Activated CD4-positive, alpha-beta T cell treated with anti-CD3 and anti-CD28 coated beads, Interleukin-2, amount 10 ng/mL, durations not matched to agents 24 days and 14 days (primary cell): ENCODE measurements at regions not wholly inside any gene's neighbourhood (a gene's known extent, or its start where the extent isn't known, plus 50 kb on each side); places are given as distances from the start of the nearest gene placed in this dataset.

Experiments
- DNase-seq: peaks from one replicate; pipeline ENCODE4 v3.0.0; 2022
- H3K27ac Mint-ChIP-seq: one replicate; pipeline ENCODE4 v1.8.0; 2022; ENCODE audit warnings: mild to moderate bottlenecking, mixed read lengths
- H3K27me3 Mint-ChIP-seq: one replicate; pipeline ENCODE4 v1.8.0; 2022; ENCODE audit warnings: mixed read lengths
- H3K36me3 Mint-ChIP-seq: one replicate; pipeline ENCODE4 v1.8.0; 2022; ENCODE audit warnings: low read depth, mild to moderate bottlenecking, mixed read lengths
- H3K4me1 Mint-ChIP-seq: one replicate; pipeline ENCODE4 v1.8.0; 2021; ENCODE audit warnings: mixed read lengths
- H3K4me3 Mint-ChIP-seq: one replicate; pipeline ENCODE4 v1.8.0; 2022; ENCODE audit warnings: mild to moderate bottlenecking, moderate library complexity, mixed read lengths
- H3K9me3 Mint-ChIP-seq: one replicate; pipeline ENCODE4 v1.8.0; 2021; ENCODE audit warnings: mixed read lengths
- intact Hi-C: fragments of 100-400 bp; cut with micrococcal nuclease; formaldehyde crosslinking; loops from one replicate; pipeline ENCODE4 v1.15.1; 2023

DNA sequence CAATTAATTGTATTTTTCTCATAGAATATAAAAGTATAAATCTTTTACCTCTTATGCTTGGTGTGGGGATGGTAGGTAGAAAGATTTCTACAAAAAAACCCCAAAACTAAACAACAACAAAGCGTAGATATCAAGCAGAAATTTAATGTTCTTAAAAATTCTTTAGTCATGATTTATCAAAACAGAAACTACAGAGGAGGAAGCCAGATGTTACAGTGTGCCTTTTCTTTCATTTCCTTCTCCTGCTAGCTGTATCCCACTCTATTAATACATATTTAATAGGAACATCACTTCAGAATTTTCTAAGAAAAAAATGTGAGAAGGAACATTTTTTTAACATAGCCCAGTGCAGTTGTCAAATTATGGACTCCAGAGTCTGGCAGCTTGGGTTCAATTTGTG is 420.6 kb downstream of the TUSC7 start:
- no peaks in the 10 kb centered on the region for H3K4me1 Mint-ChIP-seq
- H3K27ac Mint-ChIP-seq: no peak overlapping the region
- intact Hi-C loops: no loop called here
- H3K27me3 Mint-ChIP-seq: no peaks in the 10 kb centered on the region
- H3K4me3 Mint-ChIP-seq: no peak overlapping the region
- H3K9me3 Mint-ChIP-seq: no peaks in the 10 kb centered on the region
- no peak for DNase-seq
- no peaks in the 10 kb centered on the region for H3K36me3 Mint-ChIP-seq

DNA sequence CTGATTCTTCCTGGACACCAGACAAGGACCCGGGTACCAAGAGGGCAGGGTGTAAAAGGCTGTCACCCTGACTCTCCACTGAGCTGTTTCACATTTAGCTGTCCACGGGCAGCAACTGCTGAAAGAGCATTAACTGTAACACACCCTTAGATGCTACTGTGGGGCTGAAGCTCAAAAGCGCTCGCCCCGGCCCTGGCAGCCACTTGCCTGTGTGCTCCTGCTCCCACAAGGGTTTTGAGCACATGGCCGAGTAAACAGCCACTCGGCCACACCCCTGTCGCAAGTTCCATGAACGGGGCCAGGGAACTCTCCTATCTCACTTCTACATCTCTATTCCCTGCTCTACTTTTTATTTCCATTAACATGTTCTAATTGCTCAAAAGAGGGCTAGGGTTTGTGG is 421.7 kb downstream of the TUSC7 start:
- H3K36me3 Mint-ChIP-seq: no peaks in the 10 kb centered on the region
- no peaks in the 10 kb centered on the region for H3K27me3 Mint-ChIP-seq
- H3K4me3 Mint-ChIP-seq: no peak overlapping the region
- no peaks in the 10 kb centered on the region for H3K4me1 Mint-ChIP-seq
- no peak for DNase-seq
- H3K9me3 Mint-ChIP-seq: no peaks in the 10 kb centered on the region
- no peak overlapping the region for H3K27ac Mint-ChIP-seq
- intact Hi-C loops: no loop called here

DNA sequence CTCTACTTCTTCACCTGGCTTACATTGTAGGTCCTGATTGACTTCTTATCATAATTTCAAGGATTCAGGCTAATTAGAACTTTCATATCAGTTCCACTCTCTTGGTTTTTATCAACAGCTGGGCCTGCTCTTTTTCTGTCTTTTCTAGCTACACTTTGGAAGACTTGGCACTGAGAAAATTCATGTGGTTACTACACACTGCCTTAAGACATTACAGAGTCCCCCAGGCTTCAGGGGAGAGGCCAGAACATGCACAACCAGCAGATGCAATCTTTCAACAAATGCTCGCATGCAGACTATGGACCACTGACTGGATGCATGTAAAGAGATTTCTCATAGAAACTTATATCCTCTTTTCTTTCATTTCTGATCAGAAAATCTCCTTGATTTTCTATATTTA is 423.5 kb downstream of the TUSC7 start:
- Mint-ChIP-seq H3K36me3 (no peaks in the 10 kb centered on the region), H3K27me3 (no peaks in the 10 kb centered on the region), H3K4me3 (no peak overlapping the region), H3K4me1 (no peaks in the 10 kb centered on the region), H3K9me3 (no peaks in the 10 kb centered on the region), H3K27ac (no peak overlapping the region)
- no peak for DNase-seq
- intact Hi-C loops: no loop called here

DNA sequence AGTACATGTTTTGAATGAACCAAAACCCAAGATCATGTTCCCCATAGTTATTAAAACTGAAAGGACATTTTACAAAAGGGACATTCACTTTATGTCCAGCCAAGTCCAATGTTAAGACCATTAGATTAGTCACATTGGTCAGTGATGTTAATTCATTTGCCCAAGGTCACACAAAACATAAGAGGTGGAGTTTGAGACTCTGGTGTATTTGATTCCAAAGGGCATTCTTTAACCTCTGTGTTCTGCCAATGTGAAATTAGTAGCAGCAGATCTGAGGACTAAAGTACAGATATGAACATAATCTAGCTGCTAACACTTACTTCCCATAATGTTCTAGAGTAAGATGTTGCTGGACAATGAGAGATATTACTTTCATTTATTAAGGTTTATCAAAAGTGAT is 425.6 kb downstream of the TUSC7 start:
- DNase-seq: no peak
- Mint-ChIP-seq H3K27ac (no peak overlapping the region), H3K27me3 (no peaks in the 10 kb centered on the region), H3K4me1 (no peaks in the 10 kb centered on the region), H3K36me3 (no peaks in the 10 kb centered on the region), H3K4me3 (no peak overlapping the region), H3K9me3 (no peaks in the 10 kb centered on the region)
- intact Hi-C loops: no loop called here

DNA sequence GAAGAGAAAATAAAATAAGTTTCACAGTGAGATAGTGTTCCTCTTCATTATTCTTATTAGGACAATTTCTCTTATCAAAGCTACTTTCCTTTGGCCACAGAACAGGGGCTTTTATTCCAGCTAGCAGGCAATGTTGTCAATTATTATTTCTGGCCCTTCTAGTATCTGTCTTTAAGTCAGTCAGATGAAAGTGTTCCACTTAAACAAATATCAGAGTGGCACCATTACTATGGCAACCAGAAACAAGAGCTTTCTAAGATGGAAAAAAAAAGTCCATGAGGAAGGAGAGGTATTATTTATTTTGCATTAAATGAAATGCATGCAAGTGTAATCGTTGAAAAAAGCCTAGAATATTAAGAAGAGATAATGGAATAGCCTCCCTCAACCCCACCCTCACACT is 426.4 kb downstream of the TUSC7 start:
- Mint-ChIP-seq H3K4me3 (no peak overlapping the region), H3K27me3 (no peaks in the 10 kb centered on the region), H3K36me3 (no peaks in the 10 kb centered on the region), H3K27ac (no peak overlapping the region), H3K9me3 (no peaks in the 10 kb centered on the region), H3K4me1 (no peaks in the 10 kb centered on the region)
- no peak for DNase-seq
- intact Hi-C loops: no loop called here

DNA sequence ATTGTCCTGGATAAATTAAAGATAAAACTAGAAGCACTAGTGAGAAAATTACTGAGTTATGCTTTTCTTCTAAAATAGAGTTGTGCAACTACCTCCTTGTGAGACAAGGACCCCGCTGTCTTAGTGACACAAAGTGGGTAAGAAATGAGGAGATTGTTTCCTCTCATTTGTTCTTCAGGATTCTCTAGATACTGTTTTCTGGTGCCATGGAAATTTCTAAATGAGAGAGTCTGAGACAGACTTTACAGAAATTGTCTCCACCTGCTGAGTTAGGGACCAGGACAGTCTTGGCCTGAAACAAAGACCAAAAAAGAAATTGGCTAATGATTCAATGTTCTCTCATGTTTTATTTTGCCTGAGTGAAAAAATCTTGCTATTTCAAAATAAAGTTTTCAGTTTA is 427.5 kb downstream of the TUSC7 start:
- no peak for DNase-seq
- no peaks in the 10 kb centered on the region for H3K9me3 Mint-ChIP-seq
- no peaks in the 10 kb centered on the region for H3K4me1 Mint-ChIP-seq
- intact Hi-C loops: no loop called here
- no peak overlapping the region for H3K27ac Mint-ChIP-seq
- no peaks in the 10 kb centered on the region for H3K27me3 Mint-ChIP-seq
- no peaks in the 10 kb centered on the region for H3K36me3 Mint-ChIP-seq
- no peak overlapping the region for H3K4me3 Mint-ChIP-seq

DNA sequence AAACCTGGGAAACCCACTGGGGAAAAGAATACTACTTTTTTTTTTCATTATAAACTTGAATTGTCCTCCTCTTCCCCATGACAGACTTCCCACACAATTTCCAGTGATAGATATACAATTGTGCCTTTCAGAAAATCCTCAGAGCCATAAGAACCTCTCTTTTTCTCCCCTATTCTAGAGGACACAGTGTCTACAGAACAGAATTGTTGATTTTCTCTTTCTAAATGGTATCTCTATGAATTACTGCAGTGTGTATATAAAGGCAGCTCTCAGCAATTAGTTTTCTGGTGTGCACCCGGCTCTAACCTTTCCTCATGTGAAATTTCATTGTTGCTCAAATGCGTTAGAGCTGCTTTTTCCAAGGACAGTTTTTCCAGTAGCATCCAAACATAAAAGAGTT is 430.1 kb downstream of the TUSC7 start:
- Mint-ChIP-seq H3K4me3 (no peak overlapping the region), H3K27me3 (no peaks in the 10 kb centered on the region), H3K9me3 (no peaks in the 10 kb centered on the region), H3K4me1 (no peaks in the 10 kb centered on the region), H3K36me3 (no peaks in the 10 kb centered on the region), H3K27ac (no peak overlapping the region)
- DNase-seq: no peak
- intact Hi-C loops: no loop called here

DNA sequence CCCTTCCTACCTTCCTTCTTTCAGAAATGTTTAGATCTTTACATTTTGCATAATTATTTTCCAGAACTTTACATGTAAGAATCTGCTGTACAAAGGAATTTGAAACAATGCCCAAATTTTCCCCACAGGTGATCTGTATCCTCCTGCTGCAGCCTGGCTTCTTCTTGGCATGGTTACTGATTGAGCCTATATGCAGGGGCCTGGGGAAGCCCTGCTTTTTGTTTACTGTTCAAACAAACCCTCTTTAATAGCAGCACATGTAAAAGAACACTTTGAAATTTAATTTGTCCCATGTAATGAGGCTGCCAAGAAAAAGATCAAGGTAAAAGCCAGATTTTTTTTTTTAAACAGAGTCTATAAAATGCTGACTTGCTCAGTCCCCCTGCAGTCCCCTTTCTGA is 432.2 kb downstream of the TUSC7 start:
- Mint-ChIP-seq H3K4me3 (no peak overlapping the region), H3K4me1 (no peaks in the 10 kb centered on the region), H3K27me3 (no peaks in the 10 kb centered on the region), H3K36me3 (no peaks in the 10 kb centered on the region), H3K9me3 (no peaks in the 10 kb centered on the region), H3K27ac (no peak overlapping the region)
- intact Hi-C loops: no loop called here
- no peak for DNase-seq

DNA sequence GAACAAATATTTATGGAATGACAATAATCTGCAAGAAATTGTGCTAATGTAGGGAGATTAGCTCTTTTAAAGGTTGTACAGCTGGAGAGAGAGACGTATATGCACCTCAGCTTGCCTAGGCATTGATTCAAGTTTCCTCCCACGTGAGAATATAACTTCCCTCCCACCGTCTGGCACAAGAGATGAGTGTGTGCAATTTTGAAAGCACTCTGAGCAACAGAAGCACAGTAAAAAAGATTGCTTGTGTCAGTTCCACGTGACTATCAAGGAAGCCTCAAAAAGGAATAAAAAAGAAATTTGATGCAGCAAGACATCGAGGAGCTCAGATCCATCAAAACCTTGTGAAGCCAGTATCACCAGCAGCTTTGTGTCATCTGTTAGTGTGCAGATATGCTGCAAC is 435.3 kb downstream of the TUSC7 start:
- no peaks in the 10 kb centered on the region for H3K27me3 Mint-ChIP-seq
- intact Hi-C loops: no loop called here
- H3K36me3 Mint-ChIP-seq: no peaks in the 10 kb centered on the region
- H3K27ac Mint-ChIP-seq: no peak overlapping the region
- no peak overlapping the region for H3K4me3 Mint-ChIP-seq
- no peaks in the 10 kb centered on the region for H3K4me1 Mint-ChIP-seq
- no peaks in the 10 kb centered on the region for H3K9me3 Mint-ChIP-seq
- DNase-seq: no peak

DNA sequence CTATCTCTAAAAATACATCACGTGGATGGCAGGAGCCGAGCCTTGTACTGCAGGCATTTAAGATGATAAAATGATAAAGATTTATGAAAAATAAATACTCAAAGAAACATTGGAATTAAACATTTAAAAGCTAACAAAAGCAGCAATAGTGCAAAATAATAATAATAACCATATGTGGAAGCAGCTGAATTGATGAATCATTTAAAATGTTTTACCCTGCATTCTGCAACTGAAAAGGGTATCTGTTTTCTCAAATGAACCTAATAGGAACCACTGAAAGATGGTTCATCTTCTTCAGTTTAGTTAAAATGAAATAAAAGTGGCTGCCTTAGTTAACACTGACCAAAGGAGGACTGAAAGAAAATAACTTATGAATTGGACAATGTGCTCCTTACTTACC is 436.1 kb downstream of the TUSC7 start:
- no peak for DNase-seq
- Mint-ChIP-seq H3K27ac (no peak overlapping the region), H3K4me3 (no peak overlapping the region), H3K27me3 (no peaks in the 10 kb centered on the region), H3K4me1 (no peaks in the 10 kb centered on the region), H3K9me3 (no peaks in the 10 kb centered on the region), H3K36me3 (no peaks in the 10 kb centered on the region)
- intact Hi-C loops: no loop called here

DNA sequence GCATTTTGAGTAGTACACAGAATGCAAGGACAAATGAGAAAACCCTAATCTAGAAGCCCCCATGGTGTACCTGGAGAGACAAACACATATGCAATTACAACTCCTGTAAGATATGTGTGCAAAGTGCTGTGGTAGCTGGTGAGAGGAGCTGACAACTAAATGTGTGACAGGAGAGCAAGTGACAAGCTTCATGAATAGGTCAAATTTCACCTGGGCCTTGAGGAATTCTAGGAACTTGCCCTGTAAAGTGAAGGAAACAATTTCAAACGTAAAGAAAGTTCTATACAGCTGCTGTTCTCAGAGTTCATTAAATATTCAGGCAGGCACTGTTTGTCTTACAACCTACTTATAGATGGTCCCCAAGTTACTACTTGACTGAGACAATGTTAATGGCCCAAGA is 437.0 kb downstream of the TUSC7 start:
- H3K4me1 Mint-ChIP-seq: no peaks in the 10 kb centered on the region
- H3K36me3 Mint-ChIP-seq: no peaks in the 10 kb centered on the region
- DNase-seq: no peak
- H3K27me3 Mint-ChIP-seq: no peaks in the 10 kb centered on the region
- intact Hi-C loops: no loop called here
- no peaks in the 10 kb centered on the region for H3K9me3 Mint-ChIP-seq
- H3K4me3 Mint-ChIP-seq: no peak overlapping the region
- H3K27ac Mint-ChIP-seq: no peak overlapping the region

DNA sequence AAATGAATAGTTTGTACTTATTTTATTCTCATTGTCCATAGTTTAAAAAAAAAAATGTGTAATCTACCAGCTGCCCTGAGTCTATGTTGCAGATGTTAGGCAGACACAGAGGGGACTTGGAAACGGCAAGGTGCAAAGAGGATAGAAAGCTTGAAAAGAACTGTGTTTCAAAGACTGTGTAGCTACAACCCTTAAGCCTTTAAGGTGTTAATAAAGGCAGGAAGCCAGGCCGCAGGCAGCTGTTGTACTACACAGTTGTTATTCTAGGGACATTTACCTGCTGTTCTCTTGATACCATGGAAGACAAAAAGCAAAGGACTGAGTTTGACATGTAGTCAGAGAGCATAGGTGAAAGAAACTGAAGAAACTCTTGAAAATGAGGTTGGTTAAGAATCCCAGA is 440.0 kb downstream of the TUSC7 start:
- DNase-seq: no peak
- H3K4me3 Mint-ChIP-seq: no peak overlapping the region
- no peak overlapping the region for H3K27ac Mint-ChIP-seq
- H3K27me3 Mint-ChIP-seq: no peaks in the 10 kb centered on the region
- intact Hi-C loops: no loop called here
- no peaks in the 10 kb centered on the region for H3K9me3 Mint-ChIP-seq
- no peaks in the 10 kb centered on the region for H3K4me1 Mint-ChIP-seq
- no peaks in the 10 kb centered on the region for H3K36me3 Mint-ChIP-seq

DNA sequence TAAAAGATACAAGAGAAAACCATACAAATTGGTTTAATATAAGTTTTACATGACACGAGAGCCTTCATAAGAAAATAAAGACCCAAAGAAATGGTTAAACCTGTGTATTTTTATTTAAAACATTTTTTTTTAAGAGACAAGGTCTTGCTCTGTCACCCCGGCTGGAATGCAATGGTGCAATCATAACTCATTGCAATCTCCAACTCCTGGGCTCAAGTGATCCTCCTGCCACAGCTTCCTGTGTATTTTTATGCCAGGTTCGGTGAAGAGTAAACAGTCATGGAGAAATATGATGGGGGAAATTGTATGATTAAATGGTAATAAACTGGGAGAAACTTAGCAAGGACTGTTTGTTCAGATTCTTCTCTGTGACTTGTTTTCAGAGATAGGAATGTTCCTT is 441.0 kb downstream of the TUSC7 start:
- Mint-ChIP-seq H3K9me3 (no peaks in the 10 kb centered on the region), H3K27me3 (no peaks in the 10 kb centered on the region), H3K27ac (no peak overlapping the region), H3K4me1 (no peaks in the 10 kb centered on the region), H3K4me3 (no peak overlapping the region), H3K36me3 (no peaks in the 10 kb centered on the region)
- intact Hi-C loops: no loop called here
- DNase-seq: no peak

DNA sequence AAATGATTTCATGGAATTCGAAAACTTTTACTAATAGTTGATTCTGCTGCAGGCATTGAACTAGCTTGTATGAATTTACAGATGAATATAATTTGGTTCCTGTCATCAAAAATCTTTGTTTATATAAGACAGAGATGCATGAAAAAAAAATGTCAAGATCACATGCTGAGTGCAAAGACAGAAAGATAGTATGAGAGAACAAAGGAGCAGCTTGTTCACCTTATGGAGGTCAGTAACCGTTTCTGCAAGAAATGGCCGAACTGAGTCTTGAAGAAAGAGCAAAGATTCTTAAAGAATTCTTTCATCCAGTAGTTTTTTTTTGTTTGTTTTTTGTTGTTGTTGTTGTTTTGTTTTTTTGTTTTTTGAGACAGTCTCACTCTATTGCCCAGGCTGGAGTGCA is 450.6 kb downstream of the TUSC7 start:
- Mint-ChIP-seq H3K4me1 (no peaks in the 10 kb centered on the region), H3K27ac (no peak overlapping the region), H3K27me3 (no peaks in the 10 kb centered on the region), H3K4me3 (no peak overlapping the region), H3K36me3 (no peaks in the 10 kb centered on the region), H3K9me3 (peaks cover 4% of the 10 kb centered on the region)
- DNase-seq: no peak
- intact Hi-C loops: no loop called here

DNA sequence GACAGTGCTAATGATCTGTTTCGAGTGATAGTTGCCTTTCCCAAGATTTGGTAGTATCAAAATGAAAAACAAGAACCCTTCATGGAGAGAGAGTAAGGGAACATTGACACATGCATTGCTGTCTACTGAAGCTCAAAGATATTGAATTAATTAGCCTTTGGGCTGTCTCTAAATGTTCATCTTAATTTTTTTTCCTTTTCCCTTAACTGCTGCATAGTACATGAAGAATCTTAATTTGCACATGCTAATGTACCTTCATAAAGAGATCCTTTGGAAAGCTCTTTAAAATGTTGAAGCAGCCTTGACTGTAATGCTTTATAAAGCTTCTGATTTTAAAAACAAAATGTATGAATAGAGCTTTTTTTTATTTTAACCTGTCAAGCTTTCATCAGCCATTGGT is 452.2 kb downstream of the TUSC7 start:
- no peak overlapping the region for H3K27ac Mint-ChIP-seq
- H3K36me3 Mint-ChIP-seq: no peaks in the 10 kb centered on the region
- no peak overlapping the region for H3K4me3 Mint-ChIP-seq
- peaks cover 4% of the 10 kb centered on the region for H3K9me3 Mint-ChIP-seq
- H3K4me1 Mint-ChIP-seq: no peaks in the 10 kb centered on the region
- DNase-seq: no peak
- no peaks in the 10 kb centered on the region for H3K27me3 Mint-ChIP-seq
- intact Hi-C loops: no loop called here

DNA sequence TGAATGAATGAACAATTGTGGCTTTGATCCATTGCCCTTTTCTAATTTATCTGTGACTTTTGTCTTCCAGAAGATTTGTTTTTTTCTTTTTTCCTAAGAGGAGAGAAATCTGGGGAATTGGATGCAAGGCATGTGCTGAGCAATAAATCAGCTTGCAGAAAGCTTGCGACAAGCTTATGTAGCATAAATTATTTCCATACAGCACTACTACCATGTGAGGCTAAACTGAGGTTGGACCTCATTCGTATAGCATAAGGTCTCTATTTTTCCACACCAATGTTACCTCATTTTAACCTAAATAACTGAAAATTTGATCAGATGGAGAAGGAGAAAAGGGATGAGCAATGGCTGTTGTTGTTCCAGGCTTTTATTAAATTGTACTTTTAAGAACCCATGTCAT is 455.6 kb downstream of the TUSC7 start:
- Mint-ChIP-seq H3K27me3 (no peaks in the 10 kb centered on the region), H3K36me3 (no peaks in the 10 kb centered on the region), H3K4me3 (no peak overlapping the region), H3K27ac (no peak overlapping the region), H3K9me3 (peaks cover 4% of the 10 kb centered on the region), H3K4me1 (no peaks in the 10 kb centered on the region)
- intact Hi-C loops: no loop called here
- no peak for DNase-seq
